H1 (cell line): ENCODE measurements at regions not wholly inside any gene's neighbourhood (a gene's known extent, or its start where the extent isn't known, plus 50 kb on each side); places are given as distances from the start of the nearest gene placed in this dataset.

Source experiments
- CTBP2 ChIP-seq: IDR thresholded peaks from 2 replicates; pipeline ENCODE4 v1.7.0; 2011; ENCODE audit warnings: borderline replicate concordance, mild to moderate bottlenecking, moderate library complexity, mixed read lengths, low read length; ENCODE audit not compliant: insufficient read depth, insufficient read length
- EZH2 ChIP-seq: fragments of 200-600 bp; sonication (generic); IDR thresholded peaks from 2 replicates; pipeline ENCODE4 v1.7.1; 2012; ENCODE audit warnings: low read depth, mild to moderate bottlenecking, moderate library complexity, low read length, inconsistent platforms; ENCODE audit not compliant: severe bottlenecking

DNA sequence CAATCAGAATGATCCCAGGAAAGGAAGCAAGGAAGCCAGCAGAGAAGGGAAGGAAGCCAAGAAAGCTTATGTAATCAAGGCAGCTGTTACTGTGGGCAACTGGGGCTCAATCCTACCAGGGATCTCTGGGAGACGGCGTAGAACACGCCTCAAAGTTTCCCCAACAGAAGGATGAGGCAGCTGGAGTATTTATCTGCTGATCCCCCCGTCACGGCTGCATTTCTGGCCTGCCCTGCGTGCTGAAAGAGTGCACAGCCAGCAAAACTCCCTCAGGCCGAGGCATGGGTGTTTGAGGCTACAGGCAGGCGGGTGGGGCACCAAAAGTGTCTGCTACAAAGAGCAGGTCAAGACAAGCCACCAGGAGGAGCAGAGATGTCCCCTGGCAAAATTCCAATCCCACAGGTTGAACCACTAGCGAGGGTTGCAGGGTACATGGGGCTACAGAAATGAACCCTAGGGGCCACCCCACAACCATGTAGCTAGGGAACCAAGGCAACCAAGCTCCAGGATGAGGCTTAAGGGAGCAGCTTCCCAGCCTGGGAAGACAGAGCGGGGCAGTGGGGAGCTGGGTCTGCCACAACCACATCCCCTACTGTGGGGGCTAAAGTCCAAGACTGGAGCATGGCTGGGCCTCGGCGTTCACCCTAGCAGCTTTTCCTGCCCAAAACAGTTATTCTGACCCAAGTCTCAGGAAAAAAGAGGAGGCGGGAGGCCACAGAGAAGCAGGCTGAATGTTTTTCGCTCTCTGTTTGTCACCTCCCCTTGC lies 113.4 kb downstream of the BCOR start (continued):
- TF ChIP-seq CTBP2 = no peak
- TF ChIP-seq EZH2 = no peak
